Endothelial cell of hepatic sinusoid (primary cell): ENCODE measurements at regions not wholly inside any gene's neighbourhood (a gene's known extent, or its start where the extent isn't known, plus 50 kb on each side); places are given as distances from the start of the nearest gene placed in this dataset.

Experiments used
- in situ Hi-C: cut with HindIII; loops from 2 replicates; pipeline ENCODE4 v1.10.0; 2017; ENCODE audit warnings: low sequenced_read_pairs

DNA sequence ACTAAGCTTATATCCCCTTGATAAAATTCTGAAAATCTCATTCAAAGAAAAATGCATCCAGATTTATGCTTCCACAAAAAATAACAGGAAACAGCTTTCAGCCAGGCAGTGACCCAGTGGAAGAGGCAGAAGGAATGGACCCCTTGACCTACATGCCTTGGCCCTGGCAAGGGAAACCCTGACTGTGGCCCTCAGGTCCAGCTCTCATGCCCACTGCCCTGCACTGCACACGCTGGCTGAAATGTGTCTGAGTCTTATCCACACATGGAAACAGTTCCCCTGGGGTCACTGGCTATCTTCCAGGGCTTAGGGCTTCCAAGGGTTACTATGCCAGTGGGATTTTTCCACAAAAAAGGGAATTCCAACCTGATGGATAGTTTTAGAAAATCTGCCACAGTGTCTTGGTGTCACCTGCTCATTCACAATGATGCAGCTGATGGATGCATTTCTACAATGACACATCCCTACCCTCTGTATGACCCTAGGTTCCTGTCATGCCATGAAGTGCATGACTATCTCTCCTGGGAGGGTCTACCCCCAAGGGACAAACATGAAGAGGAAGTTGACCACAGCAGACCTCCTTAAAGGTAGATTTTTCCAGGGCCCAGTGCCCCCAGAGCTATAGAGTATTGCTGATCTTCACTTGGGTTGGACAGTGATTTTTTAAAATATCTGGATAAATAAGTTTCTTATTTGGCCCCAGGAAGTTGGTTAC lies 121.9 kb upstream of the CD93 start:
- in situ Hi-C loops, result no loop called here

DNA sequence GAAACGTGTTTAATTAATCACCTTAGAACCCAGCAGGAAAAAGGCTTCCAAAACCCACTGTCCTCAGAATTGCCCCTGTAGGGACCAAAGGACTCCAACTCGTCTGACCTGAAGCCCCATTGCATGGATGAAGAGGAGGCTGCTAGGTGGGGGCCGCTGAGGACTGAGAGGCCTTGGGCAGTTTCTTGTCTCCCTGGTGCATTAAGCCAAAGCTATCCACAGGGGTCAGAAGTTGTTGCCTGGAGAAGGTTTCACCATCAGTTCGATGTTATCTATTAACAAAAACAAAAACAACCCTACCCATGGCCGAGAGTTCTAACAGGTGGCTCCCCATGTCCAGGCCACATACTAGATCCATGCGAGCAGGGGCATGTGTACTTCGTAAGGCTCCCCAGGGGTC lies 120.9 kb upstream of the CD93 start:
- in situ Hi-C loops, result no loop called here

DNA sequence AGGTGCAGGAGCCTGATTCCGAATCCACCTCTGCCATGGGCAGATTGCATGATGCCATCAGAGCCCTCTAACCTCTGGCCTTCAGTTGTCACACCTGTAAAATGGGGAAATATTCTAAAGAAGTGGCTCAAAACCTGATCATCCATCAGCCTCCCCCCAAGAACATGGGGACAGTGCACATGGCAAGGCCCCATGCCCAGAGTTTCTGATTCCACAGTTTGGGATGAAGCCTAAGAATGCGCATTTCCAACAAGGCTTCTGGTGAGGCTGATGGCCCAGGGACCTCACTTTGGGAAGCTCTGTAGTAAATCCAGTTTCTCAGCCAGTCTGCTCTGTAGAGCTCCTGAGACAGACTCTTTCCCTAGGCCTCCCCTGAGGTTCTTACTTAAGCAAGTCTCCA lies 119.9 kb upstream of the CD93 start:
- in situ Hi-C loops, result no loop called here

GRCh38 chr20:23205611-23206041 lies 119.5 kb upstream of the CD93 start:
- in situ Hi-C loops, result no loop called here

- in situ Hi-C loops, result no loop called here
Measured at GRCh38 chr20:23205211-23205610, 119.1 kb upstream of the CD93 start.

GRCh38 chr20:23203951-23204730 lies 118.0 kb upstream of the CD93 start:
- in situ Hi-C loops, result no loop called here

- in situ Hi-C loops, result no loop called here
Measured at GRCh38 chr20:23203310-23203709, 117.2 kb upstream of the CD93 start.

DNA sequence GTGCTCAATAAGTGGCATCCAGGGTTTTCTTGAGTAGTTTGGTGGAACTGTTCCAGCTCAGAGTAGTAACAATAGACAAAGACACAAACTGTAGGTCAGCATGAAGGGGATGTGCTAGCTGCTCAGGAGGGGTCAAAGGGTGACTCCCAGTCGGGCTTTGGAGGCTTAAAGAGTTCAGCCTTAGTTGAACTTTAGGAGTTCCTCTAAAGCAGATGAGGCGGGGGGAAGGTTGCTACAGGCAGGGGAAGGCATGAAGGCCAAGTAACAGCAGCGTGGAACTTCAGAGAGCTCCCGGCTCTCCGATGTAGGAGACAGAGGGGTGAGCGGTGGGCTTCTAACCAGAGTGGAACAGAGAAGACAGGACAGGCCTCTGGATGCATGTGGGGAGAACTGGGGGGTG lies 115.5 kb upstream of the CD93 start:
- in situ Hi-C loops, result no loop called here

GRCh38 chr20:23200914-23201313 lies 114.8 kb upstream of the CD93 start:
- in situ Hi-C loops, result no loop called here

- in situ Hi-C loops, result no loop called here
Measured at GRCh38 chr20:23200413-23200812, 114.3 kb upstream of the CD93 start.

- in situ Hi-C loops, result loop anchor here (25.0 kb wide), 1 partner anchor 862 kb away; no protein-coding TSS in a partner anchor
Measured at GRCh38 chr20:23199356-23199755, 113.2 kb upstream of the CD93 start.

GRCh38 chr20:23198815-23199214 lies 112.7 kb upstream of the CD93 start:
- in situ Hi-C loops, result loop anchor here (25.0 kb wide), 1 partner anchor 862 kb away; no protein-coding TSS in a partner anchor

GRCh38 chr20:23197836-23198235 lies 111.7 kb upstream of the CD93 start:
- in situ Hi-C loops, result loop anchor here (25.0 kb wide), 1 partner anchor 861 kb away; no protein-coding TSS in a partner anchor

DNA sequence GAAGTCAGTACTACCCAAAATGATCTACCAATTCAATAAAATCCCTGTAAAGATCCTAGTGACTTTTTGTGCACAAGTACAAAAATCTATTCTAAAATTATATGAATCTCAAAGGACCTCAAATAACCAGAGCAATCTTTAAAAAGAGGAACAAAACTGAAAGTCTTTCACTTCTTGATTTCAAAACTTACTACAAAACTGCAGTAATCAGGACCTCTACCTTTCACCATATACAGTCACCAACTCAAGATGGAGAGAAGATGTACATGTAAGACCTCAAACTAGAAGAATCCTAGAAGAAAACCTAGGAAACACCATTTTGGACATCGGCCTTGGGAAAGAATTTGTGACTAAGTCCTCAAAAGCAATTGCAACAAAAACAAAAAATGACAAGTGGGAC lies 109.5 kb upstream of the CD93 start:
- in situ Hi-C loops, result loop anchor here (25.0 kb wide), 1 partner anchor 858 kb away; no protein-coding TSS in a partner anchor

DNA sequence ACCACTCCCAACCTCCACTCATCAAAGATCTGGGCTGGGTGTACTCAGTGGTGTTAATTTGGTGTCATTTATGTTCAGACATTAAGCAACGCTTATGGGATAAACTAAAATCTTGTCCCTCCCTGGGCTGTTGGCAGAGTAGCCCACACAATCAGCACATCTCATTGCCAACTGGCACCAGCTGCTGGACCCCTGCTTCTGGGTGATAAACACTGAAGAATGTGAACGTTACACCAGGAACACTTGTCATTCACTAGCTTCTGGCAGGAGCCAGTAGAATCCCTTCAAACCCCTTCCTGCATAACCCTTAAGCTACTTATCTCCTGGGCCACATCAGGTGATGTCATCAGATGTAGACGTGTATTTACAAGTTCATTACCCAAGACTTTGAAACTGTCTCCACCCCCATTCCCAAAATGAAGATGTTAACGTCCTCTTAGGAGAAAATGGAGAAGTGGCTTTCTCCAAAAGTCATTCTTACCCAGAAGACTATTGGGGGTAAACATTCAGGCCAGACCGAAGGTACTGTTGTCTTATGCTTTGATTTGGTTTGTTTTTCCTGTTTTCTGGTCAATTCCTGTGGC lies 107.8 kb upstream of the CD93 start:
- in situ Hi-C loops, result loop anchor here (25.0 kb wide), 1 partner anchor 857 kb away; no protein-coding TSS in a partner anchor

DNA sequence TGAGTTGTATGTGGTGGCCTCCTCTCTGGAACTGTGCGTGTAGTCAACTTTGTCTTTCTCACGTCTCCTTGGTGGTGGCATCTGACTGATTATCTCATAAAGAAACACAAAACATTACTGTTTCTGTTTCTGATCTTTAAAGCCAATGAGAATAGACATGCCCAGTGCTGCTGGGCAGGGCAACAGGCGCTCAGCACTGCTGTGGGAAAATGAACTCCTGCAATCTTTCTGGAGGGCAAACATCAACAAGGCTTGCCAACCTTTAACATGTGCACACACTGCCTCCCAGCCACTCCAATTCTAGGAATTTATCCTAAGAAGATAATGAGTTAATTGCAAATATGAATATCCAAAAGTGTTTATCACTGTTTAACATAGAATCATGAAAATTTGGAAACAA lies 106.3 kb upstream of the CD93 start:
- in situ Hi-C loops, result loop anchor here (25.0 kb wide), 1 partner anchor 855 kb away; no protein-coding TSS in a partner anchor

- in situ Hi-C loops, result loop anchor here (25.0 kb wide), 1 partner anchor 853 kb away; no protein-coding TSS in a partner anchor
Measured at GRCh38 chr20:23190557-23190956, 104.4 kb upstream of the CD93 start.

- in situ Hi-C loops, result loop anchor here (25.0 kb wide), 1 partner anchor 853 kb away; no protein-coding TSS in a partner anchor
Measured at GRCh38 chr20:23189854-23190253, 103.7 kb upstream of the CD93 start.

GRCh38 chr20:23189341-23189740 lies 103.2 kb upstream of the CD93 start:
- in situ Hi-C loops, result loop anchor here (25.0 kb wide), 1 partner anchor 852 kb away; no protein-coding TSS in a partner anchor

GRCh38 chr20:23188377-23189169 lies 102.4 kb upstream of the CD93 start:
- in situ Hi-C loops, result loop anchor here (25.0 kb wide), 1 partner anchor 851 kb away; no protein-coding TSS in a partner anchor
